ENCODE measurements at regions not wholly inside any gene's neighbourhood (a gene's known extent, or its start where the extent isn't known, plus 50 kb on each side); places are given as distances from the start of the nearest gene placed in this dataset.

- TF ChIP-seq POLR2A (IDR thresholded peaks at IDR 0.05) (no peak), POLR2AphosphoS5 (IDR thresholded peaks at IDR 0.05; ENCODE audit: insufficient read depth in 1 of 2, low read depth in 1 of 2) (no peak)
- TF ChIP-seq, protein P1, sequence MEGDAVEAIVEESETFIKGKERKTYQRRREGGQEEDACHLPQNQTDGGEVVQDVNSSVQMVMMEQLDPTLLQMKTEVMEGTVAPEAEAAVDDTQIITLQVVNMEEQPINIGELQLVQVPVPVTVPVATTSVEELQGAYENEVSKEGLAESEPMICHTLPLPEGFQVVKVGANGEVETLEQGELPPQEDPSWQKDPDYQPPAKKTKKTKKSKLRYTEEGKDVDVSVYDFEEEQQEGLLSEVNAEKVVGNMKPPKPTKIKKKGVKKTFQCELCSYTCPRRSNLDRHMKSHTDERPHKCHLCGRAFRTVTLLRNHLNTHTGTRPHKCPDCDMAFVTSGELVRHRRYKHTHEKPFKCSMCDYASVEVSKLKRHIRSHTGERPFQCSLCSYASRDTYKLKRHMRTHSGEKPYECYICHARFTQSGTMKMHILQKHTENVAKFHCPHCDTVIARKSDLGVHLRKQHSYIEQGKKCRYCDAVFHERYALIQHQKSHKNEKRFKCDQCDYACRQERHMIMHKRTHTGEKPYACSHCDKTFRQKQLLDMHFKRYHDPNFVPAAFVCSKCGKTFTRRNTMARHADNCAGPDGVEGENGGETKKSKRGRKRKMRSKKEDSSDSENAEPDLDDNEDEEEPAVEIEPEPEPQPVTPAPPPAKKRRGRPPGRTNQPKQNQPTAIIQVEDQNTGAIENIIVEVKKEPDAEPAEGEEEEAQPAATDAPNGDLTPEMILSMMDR (IDR thresholded peaks at IDR 0.05): no peak
- no peaks in the 10 kb centered on the region for H3K4me1 ChIP-seq
- H3K27ac ChIP-seq: no peak overlapping the region
- intact Hi-C loops (cut with DNase I): no loop called here
- no peaks in the 10 kb centered on the region for H3K36me3 ChIP-seq
- no peaks in the 10 kb centered on the region for H3K27me3 ChIP-seq
- no peaks in the 10 kb centered on the region for H3K9me3 ChIP-seq
- no peak for DNase-seq (ENCODE audit: extremely low spot score in 2 of 2)
- H3K4me3 ChIP-seq: no peak overlapping the region
These were observed 317.7 kb upstream of the ONECUT1 start for GRCh38 chr15:53107855-53108254.

- H3K36me3 ChIP-seq: no peaks in the 10 kb centered on the region
- H3K4me3 ChIP-seq: no peak overlapping the region
- no peaks in the 10 kb centered on the region for H3K27me3 ChIP-seq
- no peak overlapping the region for H3K27ac ChIP-seq
- TF ChIP-seq POLR2AphosphoS5 (IDR thresholded peaks at IDR 0.05; ENCODE audit: insufficient read depth in 1 of 2, low read depth in 1 of 2) (no peak), POLR2A (IDR thresholded peaks at IDR 0.05) (no peak)
- TF ChIP-seq, protein P1 (IDR thresholded peaks at IDR 0.05): no peak
- DNase-seq (ENCODE audit: extremely low spot score in 2 of 2): no peak
- intact Hi-C loops (cut with DNase I): no loop called here
- H3K9me3 ChIP-seq: no peaks in the 10 kb centered on the region
- H3K4me1 ChIP-seq: no peaks in the 10 kb centered on the region
These were observed 316.6 kb upstream of the ONECUT1 start for GRCh38 chr15:53106505-53107286.

DNA sequence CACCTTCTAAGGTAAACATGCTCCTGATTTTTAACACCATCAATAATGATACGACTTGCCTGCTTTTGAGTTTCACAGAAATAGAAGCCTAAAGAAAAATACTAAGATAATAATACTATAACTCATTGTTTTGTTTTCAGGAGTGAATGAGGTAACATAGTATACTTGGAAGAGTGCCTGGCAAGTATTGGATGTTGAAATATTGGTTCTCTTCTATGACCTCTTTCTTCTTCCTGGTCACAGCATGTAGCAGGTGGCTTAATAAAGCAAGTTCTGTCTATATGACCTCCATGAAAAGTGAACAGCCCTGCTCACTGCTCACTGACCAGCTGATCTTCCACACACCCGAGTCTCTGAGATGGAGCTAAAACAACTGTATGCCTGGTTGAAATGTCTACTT is 312.3 kb upstream of the ONECUT1 start:
- Histone ChIP-seq H3K36me3 (no peaks in the 10 kb centered on the region), H3K4me1 (no peaks in the 10 kb centered on the region), H3K27me3 (no peaks in the 10 kb centered on the region), H3K4me3 (no peak overlapping the region), H3K27ac (no peak overlapping the region), H3K9me3 (no peaks in the 10 kb centered on the region)
- TF ChIP-seq POLR2A (IDR thresholded peaks at IDR 0.05) (no peak), POLR2AphosphoS5 (IDR thresholded peaks at IDR 0.05; ENCODE audit: insufficient read depth in 1 of 2, low read depth in 1 of 2) (no peak)
- TF ChIP-seq, protein P1 (IDR thresholded peaks at IDR 0.05): no peak
- DNase-seq (ENCODE audit: extremely low spot score in 2 of 2): no peak
- intact Hi-C loops (cut with DNase I): no loop called here

DNA sequence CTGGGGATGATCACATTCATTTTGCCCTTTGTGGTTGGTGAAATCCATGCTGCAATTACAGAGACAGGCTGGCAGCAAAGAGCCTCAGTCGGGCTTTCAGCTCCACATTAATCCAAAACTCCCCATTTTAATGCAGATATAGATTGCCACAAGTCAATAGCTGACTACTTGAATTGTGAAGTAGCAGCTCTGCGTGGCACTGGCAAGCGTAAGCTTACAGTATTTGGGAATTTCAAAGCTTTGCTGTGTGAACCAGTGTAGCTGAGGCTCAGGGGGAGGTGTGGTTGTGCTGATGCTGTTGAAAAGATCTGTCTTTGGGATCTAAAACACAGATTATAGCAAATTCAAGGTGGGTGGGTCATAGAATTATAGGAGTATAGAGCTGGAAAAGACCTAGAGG is 290.3 kb upstream of the ONECUT1 start:
- intact Hi-C loops (cut with DNase I): no loop called here
- Histone ChIP-seq H3K4me3 (no peak overlapping the region), H3K27ac (no peak overlapping the region), H3K36me3 (no peaks in the 10 kb centered on the region), H3K27me3 (no peaks in the 10 kb centered on the region), H3K4me1 (no peaks in the 10 kb centered on the region), H3K9me3 (no peaks in the 10 kb centered on the region)
- DNase-seq (ENCODE audit: extremely low spot score in 2 of 2): no peak
- TF ChIP-seq, protein P1 (IDR thresholded peaks at IDR 0.05): no peak
- no peak for TF ChIP-seq POLR2A (IDR thresholded peaks at IDR 0.05)
- TF ChIP-seq POLR2AphosphoS5 (IDR thresholded peaks at IDR 0.05; ENCODE audit: insufficient read depth in 1 of 2, low read depth in 1 of 2): no peak

DNA sequence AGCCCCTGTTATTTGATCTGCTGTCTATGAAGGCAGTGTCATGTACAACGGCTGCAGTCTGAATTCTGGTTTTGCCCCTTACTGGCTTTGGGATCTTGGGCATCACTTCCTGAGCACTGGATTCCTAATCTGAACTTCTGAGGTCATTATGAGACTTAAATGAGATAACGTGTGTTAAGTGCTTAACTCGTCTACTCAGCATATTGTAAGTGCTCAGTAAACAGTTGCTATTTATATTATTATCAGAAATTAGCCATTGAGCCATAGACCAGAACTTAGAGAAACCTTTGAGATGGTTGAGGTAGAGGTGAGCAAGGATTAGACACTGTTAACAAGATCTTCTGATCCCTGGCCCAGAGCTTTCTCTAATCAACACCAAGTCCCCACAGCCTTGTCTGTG is 284.1 kb upstream of the ONECUT1 start:
- TF ChIP-seq, protein P1 (IDR thresholded peaks at IDR 0.05): no peak
- no peak for TF ChIP-seq POLR2AphosphoS5 (IDR thresholded peaks at IDR 0.05; ENCODE audit: insufficient read depth in 1 of 2, low read depth in 1 of 2)
- no peak for TF ChIP-seq POLR2A (IDR thresholded peaks at IDR 0.05)
- H3K4me1 ChIP-seq: no peaks in the 10 kb centered on the region
- intact Hi-C loops (cut with DNase I): no loop called here
- H3K4me3 ChIP-seq: no peak overlapping the region
- H3K36me3 ChIP-seq: no peaks in the 10 kb centered on the region
- no peaks in the 10 kb centered on the region for H3K27me3 ChIP-seq
- no peak for DNase-seq (ENCODE audit: extremely low spot score in 2 of 2)
- H3K27ac ChIP-seq: no peak overlapping the region
- H3K9me3 ChIP-seq: no peaks in the 10 kb centered on the region

Data from vagina (tissue), 2 donors.